GM23338 (cell line): ENCODE measurements at regions not wholly inside any gene's neighbourhood (a gene's known extent, or its start where the extent isn't known, plus 50 kb on each side); places are given as distances from the start of the nearest gene placed in this dataset.

Experiments
- ATAC-seq: fragments of 200-7000 bp; cut with Tn5 transposase; 3 replicates; pipeline ENCODE4 v1.9.1; 2020
- DNase-seq: peaks from one replicate; pipeline ENCODE4 v3.0.0-alpha.2; 2015; ENCODE audit warnings: low spot score
- H2AFZ ChIP-seq: fragments of 200-600 bp; sonication (generic); 2 replicates; pipeline ENCODE4 v1.8.0; 2016; ENCODE audit warnings: antibody characterized with exemption, mild to moderate bottlenecking, moderate library complexity
- H3F3A ChIP-seq: fragments of 200-600 bp; sonication (generic); replicated peaks from 2 replicates; pipeline ENCODE4 v1.8.0; 2017; ENCODE audit warnings: antibody characterized with exemption, mixed run types, low read depth
- H3K27ac ChIP-seq: fragments of 200-600 bp; sonication (generic); 2 replicates; pipeline ENCODE4 v1.6.1; 2016; ENCODE audit warnings: low read depth
- H3K27me3 ChIP-seq: fragments of 200-600 bp; sonication (generic); 2 replicates; pipeline ENCODE4 v1.8.0; 2016; ENCODE audit warnings: mild to moderate bottlenecking, mixed run types, moderate library complexity; ENCODE audit not compliant: insufficient read depth
- H3K36me3 ChIP-seq: fragments of 200-600 bp; sonication (generic); 2 replicates; pipeline ENCODE4 v1.8.0; 2016; ENCODE audit warnings: mild to moderate bottlenecking; ENCODE audit not compliant: insufficient read depth
- H3K4me1 ChIP-seq: fragments of 200-600 bp; sonication (generic); 2 replicates; pipeline ENCODE4 v1.8.0; 2016; ENCODE audit warnings: mild to moderate bottlenecking, moderate library complexity; ENCODE audit not compliant: insufficient read depth
- H3K4me2 ChIP-seq: fragments of 200-600 bp; sonication (generic); 2 replicates; pipeline ENCODE4 v1.7.1; 2017; ENCODE audit warnings: mixed run types
- H3K4me3 ChIP-seq: fragments of 200-600 bp; sonication (generic); 2 replicates; pipeline ENCODE4 v1.6.1; 2016; ENCODE audit warnings: mixed run types
- H3K79me2 ChIP-seq: fragments of 200-600 bp; sonication (generic); replicated peaks from 2 replicates; pipeline ENCODE4 v1.8.0; 2017; ENCODE audit warnings: mild to moderate bottlenecking; ENCODE audit not compliant: insufficient read depth
- H3K9me2 ChIP-seq: fragments of 200-600 bp; sonication (generic); 2 replicates; pipeline ENCODE4 v1.8.0; 2017; ENCODE audit not compliant: insufficient read depth
- H4K20me1 ChIP-seq: fragments of 200-600 bp; sonication (generic); replicated peaks from 2 replicates; pipeline ENCODE4 v1.8.0; 2017; ENCODE audit warnings: mild to moderate bottlenecking; ENCODE audit not compliant: insufficient read depth
- H3K27ac Mint-ChIP-seq: 2 replicates; pipeline ENCODE4 v1.8.0; 2020; ENCODE audit warnings: inconsistent platforms, mild to moderate bottlenecking, moderate library complexity, mixed read lengths
- H3K27me3 Mint-ChIP-seq: 3 replicates; pipeline ENCODE4 v1.8.0; 2022; ENCODE audit warnings: low read depth, mild to moderate bottlenecking, moderate library complexity, mixed read lengths, inconsistent platforms; ENCODE audit not compliant: insufficient read depth, poor library complexity
- H3K36me3 Mint-ChIP-seq: 3 replicates; pipeline ENCODE4 v1.8.0; 2021; ENCODE audit warnings: low read depth, mild to moderate bottlenecking, inconsistent platforms, moderate library complexity, mixed read lengths
- H3K4me1 Mint-ChIP-seq: 3 replicates; pipeline ENCODE4 v1.8.0; 2020; ENCODE audit warnings: mild to moderate bottlenecking, inconsistent platforms, mixed read lengths
- H3K4me3 Mint-ChIP-seq: 3 replicates; pipeline ENCODE4 v1.8.0; 2021; ENCODE audit warnings: moderate library complexity, mild to moderate bottlenecking, inconsistent platforms, mixed read lengths
- H3K9me3 Mint-ChIP-seq: 3 replicates; pipeline ENCODE4 v1.8.0; 2020; ENCODE audit warnings: moderate library complexity, mild to moderate bottlenecking, inconsistent platforms, mixed read lengths
- ETS1 ChIP-seq: IDR thresholded peaks from 2 replicates; pipeline ENCODE4 v1.6.1; 2016; ENCODE audit warnings: antibody characterized with exemption
- EZH2 ChIP-seq: fragments of 200-600 bp; sonication (generic); IDR thresholded peaks from one replicate; pipeline ENCODE4 v1.8.0; 2017; ENCODE audit warnings: antibody characterized with exemption, mild to moderate bottlenecking, low read depth; ENCODE audit not compliant: unreplicated experiment
- EZH2phosphoT487 ChIP-seq: fragments of 200-600 bp; sonication (generic); IDR thresholded peaks from one replicate; pipeline ENCODE4 v1.8.1; 2018; ENCODE audit warnings: antibody characterized with exemption; ENCODE audit not compliant: unreplicated experiment
- NANOG ChIP-seq: IDR thresholded peaks from 2 replicates; pipeline ENCODE4 v1.6.1; 2016; ENCODE audit warnings: antibody characterized with exemption, borderline replicate concordance
- POLR2AphosphoS5 ChIP-seq: IDR thresholded peaks from 2 replicates; pipeline ENCODE4 v1.6.1; 2016; ENCODE audit warnings: antibody characterized with exemption, low read depth
- STAT1 ChIP-seq: IDR thresholded peaks from one replicate; pipeline ENCODE4 v1.6.1; 2016; ENCODE audit warnings: antibody characterized with exemption; ENCODE audit not compliant: unreplicated experiment
- ZNF114 ChIP-seq: fragments of 250-450 bp; sonication (Bioruptor Pico); IDR thresholded peaks from 2 replicates; pipeline ENCODE4 v1.5.0; 2020; ENCODE audit warnings: mild to moderate bottlenecking, moderate library complexity
- ZNF331 ChIP-seq: fragments of 250-450 bp; sonication (Bioruptor Pico); IDR thresholded peaks from 2 replicates; pipeline ENCODE4 v1.5.0; 2020; ENCODE audit warnings: low read depth, mild to moderate bottlenecking, moderate library complexity
- TF ChIP-seq, protein P1 (sequence below): fragments of 250-450 bp; sonication (Bioruptor Pico); IDR thresholded peaks from 2 replicates; pipeline ENCODE4 v1.5.0; 2020; ENCODE audit warnings: mild to moderate bottlenecking, moderate library complexity
- TF ChIP-seq, protein P2 (sequence below): IDR thresholded peaks from one replicate; pipeline ENCODE4 v1.6.1; 2018; ENCODE audit warnings: antibody characterized with exemption; ENCODE audit not compliant: unreplicated experiment

DNA sequence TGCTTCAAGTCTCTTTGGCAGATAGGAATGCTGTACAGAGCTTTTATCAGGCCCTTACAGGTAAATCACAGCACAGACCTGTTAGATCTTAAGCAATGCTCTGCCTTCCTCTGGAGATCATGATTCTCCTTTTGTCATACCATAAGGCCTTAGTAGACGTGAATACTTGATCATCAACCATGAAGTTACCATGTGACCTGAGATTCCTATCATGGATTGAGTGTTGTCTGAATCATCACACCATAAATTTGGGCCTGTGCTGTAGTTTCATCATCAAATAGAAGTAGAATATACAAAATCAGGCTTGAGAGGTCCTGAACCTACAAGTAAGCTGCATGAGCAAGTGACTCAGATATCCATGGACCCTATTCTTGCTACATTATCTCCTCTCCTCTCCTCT, 466.8 kb upstream of the INTU start (continued):
- TF ChIP-seq, protein P1, sequence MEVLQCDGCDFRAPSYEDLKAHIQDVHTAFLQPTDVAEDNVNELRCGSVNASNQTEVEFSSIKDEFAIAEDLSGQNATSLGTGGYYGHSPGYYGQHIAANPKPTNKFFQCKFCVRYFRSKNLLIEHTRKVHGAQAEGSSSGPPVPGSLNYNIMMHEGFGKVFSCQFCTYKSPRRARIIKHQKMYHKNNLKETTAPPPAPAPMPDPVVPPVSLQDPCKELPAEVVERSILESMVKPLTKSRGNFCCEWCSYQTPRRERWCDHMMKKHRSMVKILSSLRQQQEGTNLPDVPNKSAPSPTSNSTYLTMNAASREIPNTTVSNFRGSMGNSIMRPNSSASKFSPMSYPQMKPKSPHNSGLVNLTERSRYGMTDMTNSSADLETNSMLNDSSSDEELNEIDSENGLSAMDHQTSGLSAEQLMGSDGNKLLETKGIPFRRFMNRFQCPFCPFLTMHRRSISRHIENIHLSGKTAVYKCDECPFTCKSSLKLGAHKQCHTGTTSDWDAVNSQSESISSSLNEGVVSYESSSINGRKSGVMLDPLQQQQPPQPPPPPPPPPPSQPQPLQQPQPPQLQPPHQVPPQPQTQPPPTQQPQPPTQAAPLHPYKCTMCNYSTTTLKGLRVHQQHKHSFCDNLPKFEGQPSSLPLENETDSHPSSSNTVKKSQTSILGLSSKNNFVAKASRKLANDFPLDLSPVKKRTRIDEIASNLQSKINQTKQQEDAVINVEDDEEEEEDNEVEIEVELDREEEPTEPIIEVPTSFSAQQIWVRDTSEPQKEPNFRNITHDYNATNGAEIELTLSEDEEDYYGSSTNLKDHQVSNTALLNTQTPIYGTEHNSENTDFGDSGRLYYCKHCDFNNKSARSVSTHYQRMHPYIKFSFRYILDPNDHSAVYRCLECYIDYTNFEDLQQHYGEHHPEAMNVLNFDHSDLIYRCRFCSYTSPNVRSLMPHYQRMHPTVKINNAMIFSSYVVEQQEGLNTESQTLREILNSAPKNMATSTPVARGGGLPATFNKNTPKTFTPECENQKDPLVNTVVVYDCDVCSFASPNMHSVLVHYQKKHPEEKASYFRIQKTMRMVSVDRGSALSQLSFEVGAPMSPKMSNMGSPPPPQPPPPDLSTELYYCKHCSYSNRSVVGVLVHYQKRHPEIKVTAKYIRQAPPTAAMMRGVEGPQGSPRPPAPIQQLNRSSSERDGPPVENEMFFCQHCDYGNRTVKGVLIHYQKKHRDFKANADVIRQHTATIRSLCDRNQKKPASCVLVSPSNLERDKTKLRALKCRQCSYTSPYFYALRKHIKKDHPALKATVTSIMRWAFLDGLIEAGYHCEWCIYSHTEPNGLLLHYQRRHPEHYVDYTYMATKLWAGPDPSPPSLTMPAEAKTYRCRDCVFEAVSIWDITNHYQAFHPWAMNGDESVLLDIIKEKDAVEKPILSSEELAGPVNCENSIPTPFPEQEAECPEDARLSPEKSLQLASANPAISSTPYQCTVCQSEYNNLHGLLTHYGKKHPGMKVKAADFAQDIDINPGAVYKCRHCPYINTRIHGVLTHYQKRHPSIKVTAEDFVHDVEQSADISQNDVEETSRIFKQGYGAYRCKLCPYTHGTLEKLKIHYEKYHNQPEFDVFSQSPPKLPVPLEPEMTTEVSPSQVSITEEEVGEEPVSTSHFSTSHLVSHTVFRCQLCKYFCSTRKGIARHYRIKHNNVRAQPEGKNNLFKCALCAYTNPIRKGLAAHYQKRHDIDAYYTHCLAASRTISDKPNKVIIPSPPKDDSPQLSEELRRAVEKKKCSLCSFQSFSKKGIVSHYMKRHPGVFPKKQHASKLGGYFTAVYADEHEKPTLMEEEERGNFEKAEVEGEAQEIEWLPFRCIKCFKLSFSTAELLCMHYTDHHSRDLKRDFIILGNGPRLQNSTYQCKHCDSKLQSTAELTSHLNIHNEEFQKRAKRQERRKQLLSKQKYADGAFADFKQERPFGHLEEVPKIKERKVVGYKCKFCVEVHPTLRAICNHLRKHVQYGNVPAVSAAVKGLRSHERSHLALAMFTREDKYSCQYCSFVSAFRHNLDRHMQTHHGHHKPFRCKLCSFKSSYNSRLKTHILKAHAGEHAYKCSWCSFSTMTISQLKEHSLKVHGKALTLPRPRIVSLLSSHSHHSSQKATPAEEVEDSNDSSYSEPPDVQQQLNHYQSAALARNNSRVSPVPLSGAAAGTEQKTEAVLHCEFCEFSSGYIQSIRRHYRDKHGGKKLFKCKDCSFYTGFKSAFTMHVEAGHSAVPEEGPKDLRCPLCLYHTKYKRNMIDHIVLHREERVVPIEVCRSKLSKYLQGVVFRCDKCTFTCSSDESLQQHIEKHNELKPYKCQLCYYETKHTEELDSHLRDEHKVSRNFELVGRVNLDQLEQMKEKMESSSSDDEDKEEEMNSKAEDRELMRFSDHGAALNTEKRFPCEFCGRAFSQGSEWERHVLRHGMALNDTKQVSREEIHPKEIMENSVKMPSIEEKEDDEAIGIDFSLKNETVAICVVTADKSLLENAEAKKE: no peak
- TF ChIP-seq ZNF331 (CRISPR knock-in tag) (no peak), POLR2AphosphoS5 (no peak), NANOG (no peak)
- TF ChIP-seq, protein P2, sequence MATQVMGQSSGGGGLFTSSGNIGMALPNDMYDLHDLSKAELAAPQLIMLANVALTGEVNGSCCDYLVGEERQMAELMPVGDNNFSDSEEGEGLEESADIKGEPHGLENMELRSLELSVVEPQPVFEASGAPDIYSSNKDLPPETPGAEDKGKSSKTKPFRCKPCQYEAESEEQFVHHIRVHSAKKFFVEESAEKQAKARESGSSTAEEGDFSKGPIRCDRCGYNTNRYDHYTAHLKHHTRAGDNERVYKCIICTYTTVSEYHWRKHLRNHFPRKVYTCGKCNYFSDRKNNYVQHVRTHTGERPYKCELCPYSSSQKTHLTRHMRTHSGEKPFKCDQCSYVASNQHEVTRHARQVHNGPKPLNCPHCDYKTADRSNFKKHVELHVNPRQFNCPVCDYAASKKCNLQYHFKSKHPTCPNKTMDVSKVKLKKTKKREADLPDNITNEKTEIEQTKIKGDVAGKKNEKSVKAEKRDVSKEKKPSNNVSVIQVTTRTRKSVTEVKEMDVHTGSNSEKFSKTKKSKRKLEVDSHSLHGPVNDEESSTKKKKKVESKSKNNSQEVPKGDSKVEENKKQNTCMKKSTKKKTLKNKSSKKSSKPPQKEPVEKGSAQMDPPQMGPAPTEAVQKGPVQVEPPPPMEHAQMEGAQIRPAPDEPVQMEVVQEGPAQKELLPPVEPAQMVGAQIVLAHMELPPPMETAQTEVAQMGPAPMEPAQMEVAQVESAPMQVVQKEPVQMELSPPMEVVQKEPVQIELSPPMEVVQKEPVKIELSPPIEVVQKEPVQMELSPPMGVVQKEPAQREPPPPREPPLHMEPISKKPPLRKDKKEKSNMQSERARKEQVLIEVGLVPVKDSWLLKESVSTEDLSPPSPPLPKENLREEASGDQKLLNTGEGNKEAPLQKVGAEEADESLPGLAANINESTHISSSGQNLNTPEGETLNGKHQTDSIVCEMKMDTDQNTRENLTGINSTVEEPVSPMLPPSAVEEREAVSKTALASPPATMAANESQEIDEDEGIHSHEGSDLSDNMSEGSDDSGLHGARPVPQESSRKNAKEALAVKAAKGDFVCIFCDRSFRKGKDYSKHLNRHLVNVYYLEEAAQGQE: no peak

GRCh38 chr4:127174201-127174600, 458.6 kb upstream of the INTU start:
- ATAC-seq (no peak), DNase-seq (no peak)
- Histone ChIP-seq H3K4me1 (no peaks in the 10 kb centered on the region), H3K27me3 (no peaks in the 10 kb centered on the region), H3K27ac (no peak overlapping the region), H4K20me1 (no peaks in the 10 kb centered on the region), H3K4me3 (no peak overlapping the region), H2AFZ (no peak overlapping the region), H3K36me3 (no peaks in the 10 kb centered on the region), H3F3A (no peaks in the 10 kb centered on the region), H3K79me2 (no peaks in the 10 kb centered on the region), H3K4me2 (no peak overlapping the region), H3K9me2 (no peaks in the 10 kb centered on the region; the same call in 1 of the 2 replicates)
- no peaks in the 10 kb centered on the region for H3K27me3 Mint-ChIP-seq
- H3K4me1 Mint-ChIP-seq: no peaks in the 10 kb centered on the region
- H3K9me3 Mint-ChIP-seq: peaks cover 3% of the 10 kb centered on the region; the same call in 1 of the 3 replicates
- H3K27ac Mint-ChIP-seq: no peak overlapping the region
- H3K4me3 Mint-ChIP-seq: no peak overlapping the region
- H3K36me3 Mint-ChIP-seq: no peaks in the 10 kb centered on the region
- TF ChIP-seq EZH2 (no peak), NANOG (no peak), POLR2AphosphoS5 (no peak), EZH2phosphoT487 (no peak), ZNF114 (CRISPR knock-in tag) (no peak), ETS1 (no peak), STAT1 (no peak)
- TF ChIP-seq, protein P2: no peak
